CD14-positive monocyte (primary cell): ENCODE measurements at regions not wholly inside any gene's neighbourhood (a gene's known extent, or its start where the extent isn't known, plus 50 kb on each side); places are given as distances from the start of the nearest gene placed in this dataset.
"Not testable (repeated sequence)": the region's sequence is repeated elsewhere in the genome, so short reads cannot be mapped to it uniquely, and the experiment has no call there.

Experiments used
- DNase-seq, 3 donors: peaks; one replicate each; pipeline ENCODE4 v3.0.0-alpha.2; 2011 to 2022
- H2AFZ ChIP-seq: 2 replicates; pipeline ENCODE4 v1.6.0; 2012; ENCODE audit warnings: mild to moderate bottlenecking, low read depth, low read length, inconsistent platforms; ENCODE audit not compliant: insufficient read depth, poor library complexity, severe bottlenecking
- H3K27ac ChIP-seq, 2 donors: 1 replicate in 1 of 2; 2 replicates in 1 of 2; pipeline ENCODE4 v1.5.1; 2012 to 2013; ENCODE audit warnings: low read length in 2 of 2, control low read depth in 1 of 2, inconsistent platforms in 1 of 2, low read depth in 1 of 2, mild to moderate bottlenecking in 1 of 2
- H3K27me3 ChIP-seq, 2 donors: one replicate each; pipeline versions ENCODE4 v1.6.0 to v1.6.1; 2011 to 2013; ENCODE audit warnings: low read length in 2 of 2; ENCODE audit not compliant: control insufficient read depth in 2 of 2, insufficient read depth in 2 of 2
- H3K36me3 ChIP-seq, 2 donors: replicated peaks in 1 of 2; 1 replicate in 1 of 2; 2 replicates in 1 of 2; pipeline versions ENCODE4 v1.5.1 to v1.6.1; 2012 to 2013; ENCODE audit warnings: low read length in 2 of 2, control low read depth in 1 of 2, inconsistent platforms in 1 of 2, mild to moderate bottlenecking in 1 of 2; ENCODE audit not compliant: insufficient read depth in 2 of 2, control insufficient read depth in 1 of 2
- H3K4me1 ChIP-seq, 2 donors: 1 replicate in 1 of 2; 2 replicates in 1 of 2; pipeline versions ENCODE4 v1.5.1 to v1.6.1; 2012 to 2013; ENCODE audit warnings: low read length in 2 of 2, control low read depth in 1 of 2, inconsistent platforms in 1 of 2, mild to moderate bottlenecking in 1 of 2, moderate library complexity in 1 of 2; ENCODE audit not compliant: insufficient read depth in 2 of 2, control insufficient read depth in 1 of 2
- H3K4me2 ChIP-seq: replicated peaks from 2 replicates; pipeline ENCODE3; 2012; ENCODE audit warnings: low read length, moderate library complexity, mild to moderate bottlenecking; ENCODE audit not compliant: poor library complexity, severe bottlenecking; ENCODE audit errors: extremely low read depth
- H3K4me3 ChIP-seq, 3 experiments: fragments of 200-600 bp in 1 of 3; sonication (generic) in 1 of 3; replicated peaks in 1 of 3; 1 replicate in 2 of 3; 2 replicates in 1 of 3; pipeline ENCODE4 v1.5.1; 2011 to 2013; ENCODE audit warnings: low read length in 3 of 3, mild to moderate bottlenecking in 3 of 3, control low read depth in 2 of 3, low read depth in 2 of 3, inconsistent platforms in 1 of 3, moderate library complexity in 1 of 3
- H3K79me2 ChIP-seq: 2 replicates; pipeline ENCODE4 v1.6.0; 2012; ENCODE audit warnings: mild to moderate bottlenecking, control low read depth, inconsistent platforms, low read length, moderate library complexity; ENCODE audit not compliant: insufficient read depth
- H3K9ac ChIP-seq: 2 replicates; pipeline ENCODE4 v1.6.0; 2017; ENCODE audit warnings: low read length, mild to moderate bottlenecking; ENCODE audit not compliant: insufficient read depth, poor library complexity, severe bottlenecking
- H3K9me3 ChIP-seq, 2 donors: replicated peaks in 1 of 2; 1 replicate in 1 of 2; 2 replicates in 1 of 2; pipeline versions ENCODE4 v1.5.1 to v1.6.1; 2012 to 2013; ENCODE audit warnings: low read length in 2 of 2, control low read depth in 1 of 2; ENCODE audit not compliant: control insufficient read depth in 1 of 2, insufficient read depth in 1 of 2
- H4K20me1 ChIP-seq: 2 replicates; pipeline ENCODE4 v1.6.0; 2012; ENCODE audit warnings: mild to moderate bottlenecking, low read length, control low read depth, moderate library complexity; ENCODE audit not compliant: insufficient read depth
- H3K27ac Mint-ChIP-seq, 7 donors: one replicate each; pipeline ENCODE4 v1.8.0; 2020; ENCODE audit warnings: mild to moderate bottlenecking in 7 of 7, mixed read lengths in 7 of 7, moderate library complexity in 6 of 7, inconsistent platforms in 2 of 7
- H3K27me3 Mint-ChIP-seq, 3 donors: one replicate each; pipeline ENCODE4 v1.8.0; 2021 to 2022; ENCODE audit warnings: low read depth in 3 of 3, mild to moderate bottlenecking in 3 of 3, mixed read lengths in 3 of 3, moderate library complexity in 3 of 3, inconsistent platforms in 1 of 3
- H3K36me3 Mint-ChIP-seq, 2 donors: one replicate each; pipeline ENCODE4 v1.8.0; 2020; ENCODE audit warnings: mixed read lengths in 2 of 2, inconsistent platforms in 1 of 2, mild to moderate bottlenecking in 1 of 2
- H3K4me1 Mint-ChIP-seq: one replicate; pipeline ENCODE4 v1.8.0; 2020; ENCODE audit warnings: mild to moderate bottlenecking, mixed read lengths
- H3K4me3 Mint-ChIP-seq, 2 donors: one replicate each; pipeline ENCODE4 v1.8.0; 2020; ENCODE audit warnings: mild to moderate bottlenecking in 2 of 2, mixed read lengths in 2 of 2, moderate library complexity in 1 of 2
- H3K9me3 Mint-ChIP-seq, 7 donors: one replicate each; pipeline ENCODE4 v1.8.0; 2020 to 2022; ENCODE audit warnings: mixed read lengths in 7 of 7, mild to moderate bottlenecking in 6 of 7, moderate library complexity in 6 of 7, inconsistent platforms in 2 of 7
- CTCF ChIP-seq: fragments of 200-600 bp; IDR thresholded peaks from one replicate; pipeline ENCODE4 v1.8.0; 2022; ENCODE audit warnings: antibody characterized with exemption, mild to moderate bottlenecking
- WGBS: methylation state at CpG from one replicate; pipeline ENCODE4 v1.1.5; 2013; ENCODE audit warnings: missing lambda C conversion rate; ENCODE audit not compliant: insufficient coverage; 5-methylcytosine and 5-hydroxymethylcytosine counted together
- intact Hi-C, 2 donors: fragments of 100-400 bp; cut with micrococcal nuclease; formaldehyde crosslinking; loops; one replicate each; pipeline versions ENCODE4 v1.15.0 to v1.15.1; 2023

- no CpG with 5 or more reads among the region's 2 CpGs for WGBS
- Mint-ChIP-seq H3K36me3 (no peaks in the 10 kb centered on the region), H3K4me1 (no peaks in the 10 kb centered on the region), H3K27ac (no peak overlapping the region), H3K27me3 (no peaks in the 10 kb centered on the region), H3K4me3 (no peak overlapping the region), H3K9me3 (peaks cover 0 to 2% (median 0%) of the 10 kb centered on the region in 7 donors)
- intact Hi-C loops = no loop called here
- no peaks in the 10 kb centered on the region for H3K79me2 ChIP-seq
- H3K4me3 ChIP-seq = no peak overlapping the region
- no peak for TF ChIP-seq CTCF
- no peaks in the 10 kb centered on the region for H3K9me3 ChIP-seq
- no peaks in the 10 kb centered on the region for H3K36me3 ChIP-seq
- H4K20me1 ChIP-seq = no peaks in the 10 kb centered on the region
- H2AFZ ChIP-seq = no peak overlapping the region
- no peaks in the 10 kb centered on the region for H3K4me1 ChIP-seq
- H3K27ac ChIP-seq = no peak overlapping the region
- H3K9ac ChIP-seq = no peak overlapping the region
- H3K27me3 ChIP-seq = no peaks in the 10 kb centered on the region
- H3K4me2 ChIP-seq = no peak overlapping the region
- no peak for DNase-seq
Measured at GRCh38 chr7:136386876-136387275, 409.7 kb upstream of the MTPN start.

DNA sequence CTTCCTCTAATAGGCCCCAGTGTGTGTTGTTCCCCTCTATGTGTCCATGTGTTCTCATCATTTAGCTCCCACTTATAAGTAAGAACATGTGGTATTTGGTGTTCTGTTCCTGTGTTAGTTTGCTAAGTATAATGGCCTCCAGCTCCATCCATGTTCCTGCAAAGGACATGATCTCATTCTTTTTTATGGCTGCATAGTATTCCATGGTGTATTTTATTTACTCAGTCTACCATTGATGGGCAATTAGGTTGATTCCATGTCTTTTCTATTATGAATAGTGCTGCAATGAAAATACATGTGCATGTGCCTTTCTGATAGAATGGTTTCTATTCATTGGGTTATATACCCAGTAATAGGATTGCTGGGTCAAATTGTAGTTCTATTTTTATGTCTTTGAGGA is 394.2 kb upstream of the MTPN start:
- H3K9ac ChIP-seq, H3K4me1 ChIP-seq, H3K36me3 ChIP-seq, intact Hi-C loops, H3K27me3 Mint-ChIP-seq, H3K9me3 Mint-ChIP-seq, H3K27me3 ChIP-seq, H3K4me3 Mint-ChIP-seq, H3K4me2 ChIP-seq, H3K27ac Mint-ChIP-seq, H3K79me2 ChIP-seq, H3K4me1 Mint-ChIP-seq, H3K36me3 Mint-ChIP-seq, H4K20me1 ChIP-seq, H3K9me3 ChIP-seq, H2AFZ ChIP-seq, H3K27ac ChIP-seq, H3K4me3 ChIP-seq, DNase-seq: not testable (repeated sequence)
